HG03095 (cell line): ENCODE measurements at regions not wholly inside any gene's neighbourhood (a gene's known extent, or its start where the extent isn't known, plus 50 kb on each side); places are given as distances from the start of the nearest gene placed in this dataset.
A peak's percentile ranks its signal among the peaks of the same experiment; 100 is the strongest.
"Not testable (repeated sequence)": the region's sequence is repeated elsewhere in the genome, so short reads cannot be mapped to it uniquely, and the experiment has no call there.

Experiments
- ATAC-seq: cut with Tn5 transposase; IDR thresholded peaks from one replicate; pipeline ENCODE4 v1.9.1; 2021; ENCODE audit warnings: moderate library complexity; ENCODE audit not compliant: unreplicated experiment

DNA sequence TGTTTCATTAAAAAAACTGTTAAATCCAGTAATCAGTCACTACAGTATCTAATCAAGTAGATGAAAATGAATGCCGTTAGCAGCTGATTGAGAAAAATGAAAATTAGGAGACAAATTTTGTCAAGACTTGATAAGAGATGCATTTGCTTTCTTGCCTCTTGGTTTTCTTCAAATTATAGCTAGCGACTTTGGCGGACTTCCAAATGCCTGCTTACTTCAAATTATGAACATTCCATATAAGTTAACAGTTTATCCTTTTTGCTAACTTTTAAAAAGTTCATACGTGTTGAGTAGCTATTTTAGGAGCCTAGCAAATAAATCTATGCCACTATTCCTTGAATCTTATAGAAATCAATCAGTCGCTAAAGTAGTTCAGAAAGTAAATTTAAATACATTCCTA lies 58.8 kb downstream of the PPP4R3C start:
- ATAC-seq = no peak

GRCh38 chrX:27399146-27399456 lies 64.0 kb downstream of the PPP4R3C start:
- ATAC-seq = no peak

DNA sequence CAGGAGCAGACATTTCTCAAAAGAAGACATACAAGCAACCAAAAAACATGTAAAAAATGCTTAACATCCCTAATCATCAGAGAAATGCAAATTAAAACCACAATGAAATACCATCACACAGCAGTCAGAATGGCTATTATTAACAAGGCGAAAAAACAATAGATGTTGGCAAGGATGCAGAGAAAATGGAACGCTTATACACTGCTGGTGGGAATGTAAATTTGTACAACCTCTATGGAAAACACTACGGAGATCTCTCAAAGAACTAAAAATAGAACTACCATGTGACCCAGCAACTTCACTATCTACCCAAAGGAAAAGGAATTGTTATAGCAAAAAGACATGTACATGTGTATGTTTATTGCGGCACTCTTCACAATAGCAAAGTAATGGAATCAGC lies 71.5 kb downstream of the PPP4R3C start:
- ATAC-seq = no peak

GRCh38 chrX:27381419-27381818 lies 81.7 kb downstream of the PPP4R3C start:
- ATAC-seq = no peak

- ATAC-seq = no peak
Observed at GRCh38 chrX:27380163-27380845, 82.8 kb downstream of the PPP4R3C start.

GRCh38 chrX:27354021-27354420 lies 109.1 kb downstream of the PPP4R3C start:
- ATAC-seq = no peak

DNA sequence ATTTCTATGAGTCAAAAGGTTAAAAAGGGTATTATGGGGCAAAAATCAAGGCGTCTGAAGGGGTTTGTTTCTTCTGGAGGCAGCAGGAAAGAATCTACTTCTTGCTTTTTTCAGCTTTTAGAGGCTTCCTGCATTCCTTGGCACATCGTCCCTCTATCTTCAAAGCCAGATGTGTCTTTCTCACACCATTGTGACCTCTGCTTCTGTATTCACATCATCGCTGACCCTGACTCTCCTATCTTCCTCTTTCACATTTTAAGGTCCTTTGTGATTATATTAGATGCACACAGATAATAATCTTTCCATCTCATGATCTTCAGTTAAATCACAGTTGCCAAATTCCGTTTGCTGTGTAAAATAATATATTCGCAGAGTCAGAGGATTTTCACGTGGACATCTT lies 112.7 kb downstream of the PPP4R3C start:
- no peak for ATAC-seq

DNA sequence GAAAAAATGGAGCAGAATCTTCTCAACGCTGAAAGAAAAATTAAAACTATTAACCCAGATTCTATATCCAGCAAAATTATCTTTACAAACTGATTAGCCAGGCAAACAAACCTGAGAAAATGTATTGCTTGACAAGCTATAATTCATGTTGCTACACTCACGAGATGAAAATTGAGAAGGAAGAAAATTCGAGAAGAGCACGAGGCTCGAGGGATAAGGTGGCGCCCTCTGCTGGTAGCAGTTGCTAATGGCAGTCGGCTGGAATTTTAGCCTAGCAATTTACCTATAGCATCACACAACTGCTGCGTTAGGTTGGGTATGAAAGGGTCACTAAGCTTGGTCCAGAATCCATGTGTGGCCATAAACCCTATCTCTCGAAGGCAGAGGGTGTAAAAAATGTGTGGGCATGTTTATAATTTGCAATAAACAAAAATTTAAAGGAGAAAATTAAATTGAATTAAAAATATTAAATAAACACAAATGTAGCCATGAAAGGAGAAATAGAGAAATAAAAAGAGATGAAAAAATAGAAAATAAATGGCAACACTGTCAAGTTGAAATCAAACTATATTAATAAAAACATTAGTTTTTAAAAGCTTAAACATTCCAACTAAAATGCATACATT lies 126.6 kb downstream of the PPP4R3C start:
- ATAC-seq = peak; percentile 69

DNA sequence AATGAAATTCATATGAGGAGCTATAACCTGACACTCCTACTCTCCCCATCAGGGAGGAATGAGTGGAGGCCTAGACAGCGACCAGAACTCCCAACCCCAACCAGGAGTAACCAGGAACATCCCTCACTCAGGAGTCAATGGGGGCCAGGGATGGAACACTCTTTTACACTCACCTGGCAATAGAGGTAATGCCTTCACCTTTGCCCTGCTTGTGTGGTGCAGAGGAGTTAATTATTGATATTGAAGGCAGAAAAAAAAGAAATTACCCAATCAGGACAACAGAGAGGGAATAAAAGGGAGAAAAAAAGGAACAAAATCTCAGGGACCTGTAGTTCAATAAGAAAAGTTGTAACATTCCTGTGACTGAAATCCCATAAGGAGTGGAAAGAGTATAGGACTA lies 141.5 kb downstream of the PPP4R3C start:
- no peak for ATAC-seq

GRCh38 chrX:27309406-27309805 lies 153.7 kb downstream of the PPP4R3C start:
- ATAC-seq = no peak

- ATAC-seq = no peak
Observed at GRCh38 chrX:27307546-27307945, 155.6 kb downstream of the PPP4R3C start.

- ATAC-seq = not testable (repeated sequence)
Observed at GRCh38 chrX:27292552-27292951, 170.6 kb downstream of the PPP4R3C start.

- ATAC-seq = no peak
Observed at GRCh38 chrX:27276751-27277150, 186.4 kb downstream of the PPP4R3C start.

DNA sequence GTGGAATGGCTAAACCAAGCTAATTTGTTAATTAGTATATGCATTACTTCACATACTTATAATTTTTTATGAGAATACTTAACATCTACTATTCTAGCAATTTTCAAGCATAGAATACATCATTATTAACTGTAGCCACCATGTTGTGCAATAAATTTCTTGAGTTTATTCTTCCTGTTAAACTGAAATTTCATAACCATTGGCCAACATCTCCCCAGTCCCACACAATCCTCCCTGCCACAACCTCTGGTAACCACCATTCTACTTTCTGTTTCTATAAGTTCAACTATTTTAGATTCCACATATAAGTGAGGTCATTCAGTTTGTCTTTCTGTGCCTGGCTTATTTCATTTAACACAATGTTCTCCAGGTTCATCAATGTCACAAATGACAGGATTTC lies 208.5 kb downstream of the PPP4R3C start:
- ATAC-seq = no peak

- ATAC-seq = no peak
Observed at GRCh38 chrX:27251369-27251768, 211.8 kb downstream of the PPP4R3C start.

GRCh38 chrX:27242581-27242980 lies 220.6 kb downstream of the PPP4R3C start:
- ATAC-seq = no peak

GRCh38 chrX:27241981-27242380 lies 221.2 kb downstream of the PPP4R3C start:
- no peak for ATAC-seq

DNA sequence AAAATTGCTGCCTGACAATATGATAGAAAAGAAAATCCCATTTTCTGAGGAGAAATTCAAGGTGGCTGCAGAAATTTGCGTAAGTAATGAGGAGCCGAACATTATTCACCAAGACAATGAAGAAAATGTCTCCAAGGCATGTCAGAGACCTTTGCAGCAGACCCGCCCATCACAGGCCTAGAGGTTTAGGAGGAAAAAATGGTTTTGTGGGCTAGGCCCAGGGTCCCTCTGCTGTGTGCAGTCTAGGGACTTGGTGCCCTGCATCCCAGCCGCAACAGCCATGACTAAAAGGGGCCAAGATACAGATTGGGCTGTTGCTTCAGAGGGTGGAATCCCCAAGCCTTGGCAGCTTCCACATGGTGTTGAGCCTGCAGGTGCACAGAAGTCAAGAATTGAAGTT lies 223.1 kb downstream of the PPP4R3C start:
- ATAC-seq = not testable (repeated sequence)

GRCh38 chrX:27236681-27237080 lies 226.5 kb downstream of the PPP4R3C start:
- no peak for ATAC-seq

- ATAC-seq = no peak
Observed at GRCh38 chrX:27229721-27230120, 233.4 kb downstream of the PPP4R3C start.

DNA sequence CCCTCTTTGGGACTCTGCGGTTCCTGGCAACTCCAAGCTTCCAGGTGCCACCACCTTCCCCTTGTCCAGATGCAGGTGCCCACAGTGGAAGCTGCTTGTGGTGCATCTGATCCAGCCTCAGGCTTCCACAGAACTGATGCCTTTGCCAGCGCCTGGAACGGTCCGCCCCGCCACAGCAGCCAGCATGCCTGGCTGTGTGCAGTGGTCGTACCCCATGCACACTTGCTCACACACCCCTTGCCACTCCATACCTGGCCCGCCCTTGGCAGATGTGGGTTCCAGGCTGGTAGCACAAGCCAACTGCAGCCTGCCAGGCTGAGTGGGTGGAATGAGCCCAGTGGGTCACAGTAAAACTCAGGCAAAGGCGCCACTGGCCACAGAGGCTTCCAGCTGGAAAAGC lies 240.5 kb downstream of the PPP4R3C start:
- no peak for ATAC-seq

- ATAC-seq = peak; percentile 69
Observed at GRCh38 chrX:27186671-27187070, 276.5 kb downstream of the PPP4R3C start.

DNA sequence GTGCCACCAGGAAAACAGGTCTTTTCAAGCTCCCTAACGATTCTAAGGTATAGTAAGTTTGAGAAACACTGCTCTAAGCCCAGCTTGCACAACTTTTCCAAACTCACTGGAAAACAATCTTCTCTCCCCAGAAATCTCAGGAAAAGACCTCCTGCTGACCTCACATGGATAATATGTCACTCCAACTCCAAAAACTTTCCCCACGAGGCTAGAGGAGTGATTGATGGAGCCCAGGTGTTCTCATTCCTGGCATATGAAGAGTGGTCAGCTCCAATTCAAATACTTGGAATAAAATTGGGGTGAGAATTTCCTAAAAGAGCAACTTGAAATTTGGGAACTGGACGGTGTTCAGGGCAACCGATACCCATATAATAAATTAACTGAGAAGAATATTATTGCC lies 299.9 kb downstream of the PPP4R3C start:
- no peak for ATAC-seq
